H1 (cell line): ENCODE measurements at regions not wholly inside any gene's neighbourhood (a gene's known extent, or its start where the extent isn't known, plus 50 kb on each side); places are given as distances from the start of the nearest gene placed in this dataset.

Experiments used
- CTCF ChIA-PET: fragments of 300-600 bp; sonication (Branson Sonifier 250); formaldehyde crosslinking; loops from one replicate; lab custom pipeline; 2021; ENCODE audit not compliant: partially characterized antibody; lab: Charles Lee
- POLR2A ChIA-PET: fragments of 300-600 bp; sonication (Branson Sonifier 250); formaldehyde crosslinking; loops from one replicate; lab custom pipeline; 2021; ENCODE audit warnings: inconsistent platforms; ENCODE audit not compliant: partially characterized antibody; lab: Charles Lee
- DNase-seq, 2 experiments: peaks; one replicate each; pipeline versions ENCODE4 v3.0.0 to v3.0.0-alpha.2; 2010 to 2022; ENCODE audit warnings: low spot score in 2 of 2, low read depth in 1 of 2, mixed read lengths in 1 of 2
- FAIRE-seq: peaks from 2 replicates; lab custom pipeline; 2011; peaks lifted over from hg19 to GRCh38; lab: Jason Lieb, UNC
- H2AFZ ChIP-seq: 2 replicates; pipeline ENCODE4 v1.8.1; 2012; ENCODE audit warnings: low read length, inconsistent platforms
- H2AK5ac ChIP-seq: 2 replicates; pipeline ENCODE4 v1.6.1; 2013; ENCODE audit warnings: low read depth, low read length
- H2BK120ac ChIP-seq: replicated peaks from 2 replicates; pipeline ENCODE3; 2013; ENCODE audit warnings: low read depth, low read length, inconsistent platforms
- H2BK12ac ChIP-seq: 2 replicates; pipeline ENCODE4 v1.6.1; 2013; ENCODE audit warnings: low read depth, low read length
- H2BK15ac ChIP-seq: 2 replicates; pipeline ENCODE4 v1.6.1; 2013; ENCODE audit warnings: low read length
- H2BK20ac ChIP-seq: 2 replicates; pipeline ENCODE4 v1.6.1; 2013; ENCODE audit warnings: low read length
- H2BK5ac ChIP-seq: 2 replicates; pipeline ENCODE4 v1.6.1; 2013; ENCODE audit warnings: low read depth, low read length
- H3K14ac ChIP-seq: 2 replicates; pipeline ENCODE4 v1.6.1; 2013; ENCODE audit warnings: inconsistent platforms; ENCODE audit not compliant: insufficient read length
- H3K18ac ChIP-seq: 2 replicates; pipeline ENCODE4 v1.6.1; 2013; ENCODE audit warnings: low read length; ENCODE audit errors: extremely low read depth
- H3K23ac ChIP-seq: 2 replicates; pipeline ENCODE4 v1.6.1; 2013; ENCODE audit warnings: inconsistent platforms; ENCODE audit not compliant: insufficient read length
- H3K23me2 ChIP-seq: 2 replicates; pipeline ENCODE4 v1.6.1; 2013; ENCODE audit warnings: low read depth, low read length
- H3K27ac ChIP-seq: 2 replicates; pipeline ENCODE4 v1.6.1; 2011; ENCODE audit warnings: low read depth, low read length, inconsistent platforms
- H3K27me3 ChIP-seq, 4 experiments: replicated peaks in 1 of 4; 1 replicate in 1 of 4; 2 replicates in 3 of 4; pipeline versions ENCODE4 v1.6.1 to v1.8.1; 2011 to 2013; ENCODE audit warnings: low read length in 3 of 4, mild to moderate bottlenecking in 3 of 4, inconsistent platforms in 2 of 4, mixed read lengths in 2 of 4, moderate library complexity in 1 of 4; ENCODE audit not compliant: control insufficient read depth in 3 of 4, insufficient read depth in 3 of 4; ENCODE audit errors: extremely low read depth in 1 of 4
- H3K36me3 ChIP-seq, 4 experiments: 2 replicates each; pipeline versions ENCODE4 v1.6.1 to v1.8.1; 2011 to 2013; ENCODE audit warnings: mild to moderate bottlenecking in 4 of 4, low read length in 3 of 4, moderate library complexity in 2 of 4, control low read depth in 1 of 4, inconsistent platforms in 1 of 4; ENCODE audit not compliant: insufficient read depth in 4 of 4, control insufficient read depth in 2 of 4
- H3K4ac ChIP-seq: replicated peaks from 2 replicates; pipeline ENCODE3; 2013; ENCODE audit warnings: low read length, low read depth, mixed read lengths, inconsistent platforms; ENCODE audit not compliant: insufficient read length
- H3K4me1 ChIP-seq, 4 experiments: replicated peaks in 1 of 4; 1 replicate in 1 of 4; 2 replicates in 3 of 4; pipeline versions ENCODE4 v1.6.1 to v1.8.1; 2011 to 2013; ENCODE audit warnings: low read length in 3 of 4, inconsistent platforms in 2 of 4, mixed read lengths in 1 of 4; ENCODE audit not compliant: insufficient read depth in 4 of 4, control insufficient read depth in 3 of 4
- H3K4me2 ChIP-seq, 2 experiments: 2 replicates each; pipeline versions ENCODE4 v1.6.1 to v1.8.1; 2011 to 2013; ENCODE audit warnings: low read depth in 2 of 2, low read length in 2 of 2, control low read depth in 1 of 2, inconsistent platforms in 1 of 2, mild to moderate bottlenecking in 1 of 2; ENCODE audit not compliant: insufficient read depth in 1 of 2
- H3K4me3 ChIP-seq, 4 experiments: fragments of 200-600, 300-600 bp in 1 of 4; sonication (generic), shearing (Covaris generic), sonication (Bioruptor Twin) in 1 of 4; 2 replicates each; pipeline versions ENCODE4 v1.5.1 to v1.8.1; 2011 to 2016; ENCODE audit warnings: low read length in 4 of 4, low read depth in 3 of 4, control low read depth in 2 of 4, inconsistent platforms in 2 of 4, mild to moderate bottlenecking in 2 of 4, mixed read lengths in 1 of 4, moderate library complexity in 1 of 4; ENCODE audit not compliant: insufficient read depth in 2 of 4; ENCODE audit errors: extremely low read depth in 1 of 4
- H3K56ac ChIP-seq: replicated peaks from 2 replicates; pipeline ENCODE3; 2013; ENCODE audit warnings: low read depth, mild to moderate bottlenecking, mixed read lengths, low read length, inconsistent platforms; ENCODE audit not compliant: insufficient read length
- H3K79me1 ChIP-seq: 2 replicates; pipeline ENCODE4 v1.6.1; 2013; ENCODE audit warnings: low read depth, low read length, control low read depth
- H3K79me2 ChIP-seq, 2 experiments: 2 replicates each; pipeline versions ENCODE4 v1.6.1 to v1.8.1; 2012 to 2013; ENCODE audit warnings: low read length in 2 of 2, mild to moderate bottlenecking in 2 of 2, inconsistent platforms in 1 of 2; ENCODE audit not compliant: insufficient read depth in 2 of 2, control insufficient read depth in 1 of 2
- H3K9ac ChIP-seq, 4 experiments: replicated peaks in 1 of 4; 1 replicate in 1 of 4; 2 replicates in 3 of 4; pipeline versions ENCODE4 v1.6.1 to v1.8.1; 2011 to 2013; ENCODE audit warnings: low read depth in 3 of 4, low read length in 3 of 4, control low read depth in 2 of 4, mild to moderate bottlenecking in 2 of 4, moderate library complexity in 2 of 4, inconsistent platforms in 1 of 4; ENCODE audit errors: extremely low read depth in 1 of 4
- H3K9me3 ChIP-seq, 2 experiments: 2 replicates each; pipeline versions ENCODE4 v1.6.1 to v1.8.1; 2012 to 2013; ENCODE audit warnings: mild to moderate bottlenecking in 2 of 2, moderate library complexity in 2 of 2, control low read depth in 1 of 2, inconsistent platforms in 1 of 2, low read depth in 1 of 2, low read length in 1 of 2, mixed read lengths in 1 of 2; ENCODE audit not compliant: insufficient read depth in 2 of 2
- H4K20me1 ChIP-seq, 2 experiments: replicated peaks in 1 of 2; 2 replicates each; pipeline versions ENCODE3 to v1.8.1; 2011 to 2013; ENCODE audit warnings: inconsistent platforms in 2 of 2, low read length in 2 of 2, mild to moderate bottlenecking in 1 of 2; ENCODE audit not compliant: insufficient read depth in 2 of 2, control insufficient read depth in 1 of 2
- H4K5ac ChIP-seq: 2 replicates; pipeline ENCODE4 v1.6.1; 2013; ENCODE audit warnings: low read length, low read depth, mixed read lengths, inconsistent platforms; ENCODE audit not compliant: insufficient read length
- H4K8ac ChIP-seq: 2 replicates; pipeline ENCODE4 v1.8.0; 2013; ENCODE audit warnings: mild to moderate bottlenecking, moderate library complexity, low read length, inconsistent platforms; ENCODE audit not compliant: insufficient read depth; ENCODE audit errors: extremely low read depth
- H4K91ac ChIP-seq: replicated peaks from 2 replicates; pipeline ENCODE3; 2013; ENCODE audit warnings: low read length, mixed read lengths, inconsistent platforms; ENCODE audit not compliant: insufficient read length
- CBX5 ChIP-seq: fragments of 300-800, 300-1000 bp; sonication (generic); IDR thresholded peaks from 2 replicates; pipeline ENCODE4 v1.7.1; 2016; ENCODE audit warnings: antibody characterized with exemption, low read length, low read depth
- CEBPB ChIP-seq: IDR thresholded peaks from 2 replicates; pipeline ENCODE4 v1.6.1; 2012; ENCODE audit warnings: low read depth, low read length
- CHD2 ChIP-seq: IDR thresholded peaks from 2 replicates; pipeline ENCODE4 v1.6.1; 2012; ENCODE audit warnings: low read length, improper control_type of control experiment
- EGR1 ChIP-seq: IDR thresholded peaks from 2 replicates; pipeline ENCODE4 v1.6.1; 2011; ENCODE audit warnings: low read depth, low read length, borderline replicate concordance
- HDAC2 ChIP-seq, 2 experiments: fragments of 300-600 bp in 1 of 2; sonication (generic) in 1 of 2; IDR thresholded peaks; 2 replicates each; pipeline ENCODE4 v1.6.1; 2011 to 2012; ENCODE audit warnings: low read depth in 2 of 2, low read length in 2 of 2, mild to moderate bottlenecking in 2 of 2, moderate library complexity in 2 of 2, borderline replicate concordance in 1 of 2, inconsistent platforms in 1 of 2
- HDAC6 ChIP-seq: IDR thresholded peaks from one replicate; pipeline ENCODE4 v1.7.1; 2012; ENCODE audit warnings: low read depth, mild to moderate bottlenecking, inconsistent platforms, low read length, moderate library complexity
- KDM5A ChIP-seq: fragments of 200-600 bp; IDR thresholded peaks from 2 replicates; pipeline ENCODE4 v1.7.1; 2012; ENCODE audit warnings: mild to moderate bottlenecking, low read length, inconsistent platforms, mixed read lengths
- RAD21 ChIP-seq, 2 experiments: IDR thresholded peaks in 1 of 2; conservative IDR thresholded peaks in 1 of 2; 2 replicates each; pipeline ENCODE4 v1.6.1; 2011; ENCODE audit warnings: low read depth in 2 of 2, low read length in 2 of 2, improper control_type of control experiment in 1 of 2, inconsistent platforms in 1 of 2, mild to moderate bottlenecking in 1 of 2, moderate library complexity in 1 of 2
- RBBP5 ChIP-seq: IDR thresholded peaks from 2 replicates; pipeline ENCODE4 v1.7.1; 2012; ENCODE audit warnings: low read depth, mild to moderate bottlenecking, inconsistent platforms, low read length, moderate library complexity, borderline replicate concordance
- SP4 ChIP-seq: IDR thresholded peaks from 2 replicates; pipeline ENCODE4 v1.6.1; 2012; ENCODE audit warnings: low read length, inconsistent platforms
- SRF ChIP-seq: IDR thresholded peaks from 2 replicates; pipeline ENCODE4 v1.6.1; 2011; ENCODE audit warnings: mild to moderate bottlenecking, low read depth, low read length, moderate library complexity
- TCF12 ChIP-seq: IDR thresholded peaks from 2 replicates; pipeline ENCODE4 v1.6.1; 2011; ENCODE audit warnings: low read depth, mild to moderate bottlenecking, low read length
- TEAD4 ChIP-seq: IDR thresholded peaks from 2 replicates; pipeline ENCODE4 v1.6.1; 2012; ENCODE audit warnings: low read depth, low read length, inconsistent platforms, mixed read lengths
- WGBS, 2 experiments: shearing (Covaris generic) in 1 of 2; methylation state at CpG; one replicate each; pipeline versions ENCODE4 v1.1.6 to v1.1.7; 2013 to 2015; ENCODE audit warnings: low lambda C conversion rate in 2 of 2, mixed read lengths in 2 of 2, inconsistent platforms in 1 of 2, low coverage in 1 of 2, missing lambda C conversion rate in 1 of 2; ENCODE audit not compliant: insufficient replicate concordance in 2 of 2, insufficient coverage in 1 of 2, insufficient read length in 1 of 2; ENCODE audit errors: extremely low coverage in 1 of 2, missing lambda C conversion rate in 1 of 2; 5-methylcytosine and 5-hydroxymethylcytosine counted together

GRCh38 chr13:31073859-31074718 lies 87.6 kb downstream of the HSPH1 start:
- H3K18ac ChIP-seq = no peak overlapping the region
- H3K4me3 ChIP-seq = no peak overlapping the region
- no peaks in the 10 kb centered on the region for H3K79me2 ChIP-seq
- no peaks in the 10 kb centered on the region for H3K79me1 ChIP-seq
- H2BK20ac ChIP-seq = no peak overlapping the region
- no peak overlapping the region for H2AFZ ChIP-seq
- no peak overlapping the region for H3K27ac ChIP-seq
- H3K9me3 ChIP-seq = no peaks in the 10 kb centered on the region
- no peak overlapping the region for H4K91ac ChIP-seq
- H4K20me1 ChIP-seq = no peaks in the 10 kb centered on the region
- H4K8ac ChIP-seq = 0 out of 2 replicates have a peak overlapping the region, but pooled peaks have one; percentile 38
- ChIA-PET CTCF (interaction anchor here (1.1 to 1.2 kb wide), 2 partner anchors 14 to 32 kb away, joined by 3 read pairs; no protein-coding TSS in a partner anchor), POLR2A (interaction anchor here (1.5 kb wide), 1 partner anchor 12 kb away, joined by 5 read pairs; no protein-coding TSS in a partner anchor)
- no peak overlapping the region for H4K5ac ChIP-seq
- FAIRE-seq (no peak), DNase-seq (no peak)
- H2BK15ac ChIP-seq = no peak overlapping the region
- no peak overlapping the region for H2BK120ac ChIP-seq
- no peak overlapping the region for H3K9ac ChIP-seq
- no peak overlapping the region; the same call in 1 of the 2 replicates for H2BK12ac ChIP-seq
- no peaks in the 10 kb centered on the region for H3K23me2 ChIP-seq
- H3K4me1 ChIP-seq = peaks cover 0 to 4% (median 1%) of the 10 kb centered on the region in 4 experiments; a peak in 2 of 7 replicates
- no peaks in the 10 kb centered on the region for H3K36me3 ChIP-seq
- no peak overlapping the region for H2BK5ac ChIP-seq
- H3K27me3 ChIP-seq = no peaks in the 10 kb centered on the region
- no peak overlapping the region for H3K56ac ChIP-seq
- H3K23ac ChIP-seq = no peak overlapping the region
- no peak overlapping the region for H3K4ac ChIP-seq
- H2AK5ac ChIP-seq = no peak overlapping the region
- no peak overlapping the region for H3K4me2 ChIP-seq
- H3K14ac ChIP-seq = no peak overlapping the region
- WGBS, 2 experiments = 81% methylated on average over 5 of the region's 5 CpGs; no CpG with 5 or more reads in 1 of the 2 experiments
- no peak for TF ChIP-seq SRF
- no peak for TF ChIP-seq CBX5
- TF ChIP-seq HDAC6 = no peak
- no peak for TF ChIP-seq KDM5A
- TF ChIP-seq TCF12 = no peak
- no peak for TF ChIP-seq HDAC2 (IDR thresholded peaks at IDR 0.05; ENCODE audit: borderline replicate concordance in 1 of 2, low read depth in 2 of 2, low read length in 2 of 2)
- TF ChIP-seq SP4 = no peak
- TF ChIP-seq EGR1 = no peak
- no peak for TF ChIP-seq RBBP5
- no peak for TF ChIP-seq CHD2
- no peak for TF ChIP-seq RAD21 (IDR thresholded peaks at IDR 0.05 in 1 of 2, conservative IDR thresholded peaks at IDR 0.05 in 1 of 2; ENCODE audit: low read depth in 2 of 2, low read length in 2 of 2)
- TF ChIP-seq CEBPB = no peak
- no peak for TF ChIP-seq TEAD4
